Chondrocyte (in vitro differentiated cells): ENCODE measurements at regions not wholly inside any gene's neighbourhood (a gene's known extent, or its start where the extent isn't known, plus 50 kb on each side); places are given as distances from the start of the nearest gene placed in this dataset.

Experiments used
- DNase-seq: peaks from one replicate; pipeline ENCODE4 v3.0.0; 2021; ENCODE audit warnings: mixed read lengths, low spot score
- H3K27ac Mint-ChIP-seq: one replicate; pipeline ENCODE4 v1.8.0; 2021; ENCODE audit warnings: mild to moderate bottlenecking, moderate library complexity, mixed read lengths; ENCODE audit not compliant: unreplicated experiment
- H3K27me3 Mint-ChIP-seq: 2 replicates; pipeline ENCODE4 v1.8.0; 2021; ENCODE audit warnings: low read depth, mixed read lengths
- H3K36me3 Mint-ChIP-seq: 2 replicates; pipeline ENCODE4 v1.8.0; 2021; ENCODE audit warnings: low read depth, mixed read lengths
- H3K4me1 Mint-ChIP-seq: 2 replicates; pipeline ENCODE4 v1.8.0; 2021; ENCODE audit warnings: low read depth, mild to moderate bottlenecking, mixed read lengths
- H3K4me3 Mint-ChIP-seq: one replicate; pipeline ENCODE4 v1.8.0; 2021; ENCODE audit warnings: mild to moderate bottlenecking, moderate library complexity, mixed read lengths; ENCODE audit not compliant: unreplicated experiment
- H3K9me3 Mint-ChIP-seq: 2 replicates; pipeline ENCODE4 v1.8.0; 2021; ENCODE audit warnings: low read depth, mixed read lengths
- CTCF ChIP-seq: fragments of 200-600 bp; sonication (generic); IDR thresholded peaks from 2 replicates; pipeline ENCODE4 v1.5.0; 2021; ENCODE audit warnings: antibody characterized with exemption, mild to moderate bottlenecking, moderate library complexity

- H3K36me3 Mint-ChIP-seq: peaks cover 1% of the 10 kb centered on the region
- H3K4me3 Mint-ChIP-seq: no peak overlapping the region
- TF ChIP-seq CTCF: no peak
- peak overlapping the region; percentile 96 for H3K27ac Mint-ChIP-seq
- peaks cover 51% of the 10 kb centered on the region for H3K4me1 Mint-ChIP-seq
- H3K9me3 Mint-ChIP-seq: peaks cover 8% of the 10 kb centered on the region
- DNase-seq: no peak
- H3K27me3 Mint-ChIP-seq: no peaks in the 10 kb centered on the region
Measured at GRCh38 chr15:95556225-95556624, 774.3 kb upstream of the NR2F2 start.

- H3K27me3 Mint-ChIP-seq: no peaks in the 10 kb centered on the region
- peaks cover 55% of the 10 kb centered on the region for H3K4me1 Mint-ChIP-seq
- H3K27ac Mint-ChIP-seq: peak overlapping the region; percentile 96
- no peak for TF ChIP-seq CTCF
- peak overlapping the region; percentile 45 for H3K4me3 Mint-ChIP-seq
- H3K36me3 Mint-ChIP-seq: peaks cover 1% of the 10 kb centered on the region
- H3K9me3 Mint-ChIP-seq: peaks cover 8% of the 10 kb centered on the region
- no peak for DNase-seq
Measured at GRCh38 chr15:95556866-95557225, 773.7 kb upstream of the NR2F2 start.

- no peak for DNase-seq
- H3K36me3 Mint-ChIP-seq: peaks cover 1% of the 10 kb centered on the region
Measured at GRCh38 chr15:95557226-95558046, 773.1 kb upstream of the NR2F2 start.

GRCh38 chr15:95558131-95558530 lies 772.4 kb upstream of the NR2F2 start:
- Mint-ChIP-seq H3K27ac (peak overlapping the region; percentile 96), H3K36me3 (peaks cover 1% of the 10 kb centered on the region), H3K27me3 (no peaks in the 10 kb centered on the region), H3K4me3 (no peak overlapping the region), H3K4me1 (peaks cover 55% of the 10 kb centered on the region), H3K9me3 (peaks cover 8% of the 10 kb centered on the region)
- no peak for DNase-seq
- TF ChIP-seq CTCF: no peak

More at GRCh38 chr15:95557226-95558046, 773.1 kb upstream of the NR2F2 start:
- Mint-ChIP-seq H3K27ac (peak overlapping the region; percentile 96), H3K9me3 (peaks cover 8% of the 10 kb centered on the region), H3K4me1 (peaks cover 55% of the 10 kb centered on the region), H3K27me3 (no peaks in the 10 kb centered on the region), H3K4me3 (peak overlapping the region; percentile 45)
- no peak for TF ChIP-seq CTCF

- H3K4me3 Mint-ChIP-seq: no peak overlapping the region
- peaks cover 55% of the 10 kb centered on the region for H3K4me1 Mint-ChIP-seq
- no peak for TF ChIP-seq CTCF
- H3K36me3 Mint-ChIP-seq: peaks cover 1% of the 10 kb centered on the region
- no peaks in the 10 kb centered on the region for H3K27me3 Mint-ChIP-seq
- H3K9me3 Mint-ChIP-seq: peaks cover 8% of the 10 kb centered on the region
- no peak for DNase-seq
- peak overlapping the region; percentile 96 for H3K27ac Mint-ChIP-seq
Measured at GRCh38 chr15:95558916-95559315, 771.6 kb upstream of the NR2F2 start.
